ENCODE measurements at regions not wholly inside any gene's neighbourhood (a gene's known extent, or its start where the extent isn't known, plus 50 kb on each side); places are given as distances from the start of the nearest gene placed in this dataset.
"Not testable (repeated sequence)": the region's sequence is repeated elsewhere in the genome, so short reads cannot be mapped to it uniquely, and the experiment has no call there.

DNA sequence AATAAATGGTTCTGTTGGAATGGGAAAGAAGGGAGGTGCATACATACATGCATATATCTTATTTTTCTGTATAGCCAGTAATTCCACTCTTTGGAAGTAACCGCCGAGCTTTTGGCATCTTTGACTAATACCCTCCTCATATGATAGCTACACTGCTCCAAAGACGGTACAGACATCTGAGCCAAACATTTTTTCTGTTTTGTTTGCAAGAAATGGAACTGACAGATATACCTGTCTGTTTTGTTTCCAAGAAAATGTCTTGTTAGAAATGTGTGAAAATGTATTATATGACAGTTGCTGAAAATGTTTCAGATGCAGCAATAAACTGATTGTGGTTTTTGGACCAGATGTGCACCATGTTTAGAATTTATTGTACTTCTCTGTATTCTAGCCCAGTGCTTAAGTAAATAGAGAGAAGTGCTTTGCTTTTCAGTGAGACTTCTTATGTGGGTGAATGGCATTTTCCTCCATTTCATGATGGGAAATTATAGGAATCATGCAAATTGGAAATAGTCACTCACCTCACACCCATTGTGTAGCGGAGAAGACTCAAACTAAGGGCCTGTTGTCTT is 396.9 kb downstream of the KCNRG start:
- FAIRE-seq: no peak

DNA sequence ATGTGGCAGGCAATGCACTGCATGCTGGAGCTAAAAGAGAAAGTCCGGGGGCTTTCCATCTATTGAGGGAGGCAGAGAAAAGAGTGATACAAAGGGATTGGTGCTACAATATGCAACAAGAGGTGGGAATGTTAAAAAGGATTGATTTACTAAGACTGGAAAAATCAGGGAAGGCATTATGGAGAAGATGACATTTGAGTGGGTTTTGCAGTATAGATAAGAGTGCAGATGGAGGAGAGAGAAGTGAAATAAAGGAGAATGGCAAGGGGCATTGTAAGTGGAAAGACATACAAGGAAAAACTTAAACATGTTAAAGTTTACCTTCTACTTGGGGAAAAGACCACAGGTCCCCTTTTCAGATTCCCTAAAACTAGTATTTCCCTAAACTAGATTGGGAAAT is 399.4 kb downstream of the KCNRG start:
- DNase-seq (ENCODE audit: low spot score): no peak
- FAIRE-seq: no peak

More for the DNA sequence above, 396.9 kb downstream of the KCNRG start:
- no peak for DNase-seq (ENCODE audit: low spot score)

DNA sequence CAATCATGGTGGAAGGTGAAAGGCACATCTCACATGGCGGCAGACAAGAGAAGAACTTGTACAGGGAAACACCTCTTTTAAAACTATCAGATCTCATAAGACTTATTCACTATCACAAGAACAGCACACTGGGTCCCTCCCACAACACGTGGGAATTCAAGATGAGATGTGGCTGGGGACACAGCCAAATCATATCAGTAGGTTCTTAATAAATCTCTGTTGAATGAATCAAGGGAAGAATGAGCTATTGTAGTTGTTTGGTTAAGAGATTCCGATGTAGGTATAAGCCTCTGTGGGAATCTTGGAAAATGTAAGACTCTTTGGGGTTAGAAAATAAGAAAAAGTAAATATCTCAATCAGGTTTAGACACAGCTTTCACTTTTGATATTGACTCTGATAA is 400.2 kb downstream of the KCNRG start:
- DNase-seq (ENCODE audit: low spot score) (no peak), FAIRE-seq (no peak)

- no peak for FAIRE-seq
- no peak for DNase-seq (ENCODE audit: low spot score)
Measured at GRCh38 chr13:50417597-50417996, 402.4 kb downstream of the KCNRG start.

DNA sequence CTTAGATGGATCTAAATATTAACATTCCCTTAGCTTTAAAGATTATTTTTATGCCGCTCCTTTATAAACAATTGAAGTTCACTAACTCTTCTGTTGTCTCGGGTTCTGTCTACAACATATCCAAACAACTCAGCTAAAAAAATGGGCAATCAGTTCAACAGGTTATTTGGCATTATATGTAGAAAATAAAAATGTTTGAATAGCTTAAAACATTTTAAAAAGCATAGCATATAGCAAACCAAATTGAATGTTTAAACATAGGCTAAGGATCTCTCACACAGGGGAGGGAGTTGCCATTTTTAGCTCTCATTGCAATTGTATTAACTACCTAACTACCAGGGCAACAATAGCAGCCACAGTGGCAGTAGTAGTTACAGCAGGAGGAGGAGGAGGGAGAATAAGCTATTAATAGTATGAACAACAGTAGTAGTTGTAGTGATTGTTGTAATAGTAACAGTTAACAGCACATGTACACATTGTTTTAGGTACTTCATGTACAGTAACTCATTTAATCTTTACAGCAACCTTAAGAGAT is 404.2 kb downstream of the KCNRG start:
- FAIRE-seq (no peak), DNase-seq (ENCODE audit: low spot score) (no peak)

DNA sequence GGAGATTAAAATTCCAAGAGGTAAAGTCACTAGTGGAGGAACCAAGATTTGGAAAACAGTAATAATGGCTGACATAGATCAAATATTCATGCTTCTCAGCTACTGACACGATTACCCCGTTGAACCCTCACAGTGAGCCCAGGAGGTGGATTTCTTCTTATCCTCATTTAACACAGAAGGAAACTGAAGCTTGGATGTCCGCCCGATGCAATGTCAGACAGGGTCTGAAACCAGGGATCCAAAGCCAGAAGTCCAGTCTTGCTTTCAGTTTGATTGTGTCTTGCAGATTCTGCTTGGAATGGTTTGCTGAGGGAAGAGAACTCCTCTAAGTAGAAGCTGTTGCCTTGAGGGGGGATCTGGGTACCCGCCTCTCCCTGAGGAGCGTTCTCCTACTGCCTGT is 404.7 kb downstream of the KCNRG start:
- no peak for FAIRE-seq

DNA sequence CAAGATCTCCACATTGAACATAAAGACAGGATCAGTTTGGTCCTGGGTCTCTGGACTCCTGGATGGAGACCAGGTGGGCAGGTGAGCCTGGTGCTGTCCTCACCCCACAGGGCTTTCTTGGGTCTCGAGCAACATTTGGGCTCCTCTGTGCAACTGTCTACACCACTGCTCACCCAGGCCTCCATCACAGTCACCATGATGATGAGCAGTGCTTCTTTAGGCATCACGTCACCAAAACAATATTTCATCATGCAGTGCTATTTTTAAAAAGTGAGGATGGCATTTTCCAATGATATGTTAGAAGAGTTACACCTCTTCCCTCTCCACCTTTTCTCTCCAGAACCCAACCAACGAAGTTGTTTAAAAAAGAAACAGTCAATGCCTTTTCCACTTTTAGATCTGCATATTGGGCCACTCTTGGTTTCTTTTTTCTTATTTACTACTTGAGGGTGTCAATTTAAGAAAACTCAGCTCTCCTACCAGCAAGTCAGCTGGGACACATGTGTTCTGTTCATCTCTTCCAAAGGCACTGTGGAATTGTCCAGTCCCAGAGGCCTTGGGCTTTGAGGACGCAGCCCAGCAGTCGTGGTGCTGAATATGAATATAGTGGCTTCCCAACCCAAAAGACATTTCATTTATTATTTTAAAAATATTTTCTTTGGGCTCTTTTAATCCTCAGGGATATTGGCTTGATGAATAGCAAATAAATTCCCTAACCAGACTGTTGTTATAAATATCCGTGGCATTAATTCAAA is 405.7 kb downstream of the KCNRG start:
- DNase-seq (ENCODE audit: low spot score): no peak
- FAIRE-seq: no peak

More for the DNA sequence above, 404.7 kb downstream of the KCNRG start:
- DNase-seq (ENCODE audit: low spot score): no peak

GRCh38 chr13:50421473-50422130 is 406.4 kb downstream of the KCNRG start:
- peak; percentile 11 for FAIRE-seq
- peak; percentile 57 for DNase-seq (ENCODE audit: low spot score)

DNA sequence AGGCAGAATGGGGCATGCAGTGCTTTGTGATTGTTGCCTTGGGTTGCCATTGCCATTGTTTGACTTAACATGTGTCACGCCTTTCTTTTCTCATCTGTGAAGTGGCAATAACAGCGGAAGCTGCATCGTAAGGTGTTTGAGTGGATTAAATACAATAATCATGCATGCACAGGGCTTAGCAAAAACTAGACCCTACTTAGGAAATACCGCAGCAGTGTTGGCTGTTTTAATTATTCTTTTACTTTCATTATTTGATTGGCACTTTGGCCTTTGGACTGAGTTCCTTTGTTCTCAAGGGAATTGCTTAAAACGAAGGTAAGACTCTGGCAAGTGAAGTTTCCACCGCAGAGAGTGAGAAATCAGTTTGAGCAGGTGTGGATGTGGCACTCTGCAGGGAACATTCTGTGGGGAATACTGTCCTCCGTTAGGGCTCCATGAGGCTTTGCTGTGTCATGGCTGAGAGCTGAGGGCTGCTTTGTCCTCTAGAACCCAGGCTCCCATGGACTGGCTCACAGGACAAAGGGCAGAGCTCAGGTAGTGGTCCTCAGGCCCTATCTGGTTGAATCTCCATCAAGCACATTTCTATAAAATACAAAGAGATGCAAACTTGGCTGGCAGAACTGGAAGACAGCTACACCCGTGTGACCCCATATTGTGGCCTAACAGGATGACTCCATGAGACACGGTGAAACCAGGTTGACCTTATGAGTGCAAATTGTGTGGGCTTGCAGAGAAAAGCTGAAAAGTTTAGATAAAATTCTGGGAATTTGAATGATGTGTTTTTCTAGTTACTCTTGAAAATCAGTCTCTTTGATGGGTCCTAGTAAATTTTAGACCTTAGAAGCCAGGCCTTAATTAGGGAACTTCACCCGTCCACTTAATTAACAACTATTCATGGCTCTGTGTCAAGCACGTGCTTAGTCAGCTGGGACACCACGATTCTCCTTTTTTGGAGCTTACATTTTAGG is 407.2 kb downstream of the KCNRG start:
- DNase-seq (ENCODE audit: low spot score): no peak
- no peak for FAIRE-seq

GRCh38 chr13:50424993-50425392 is 409.7 kb downstream of the KCNRG start:
- FAIRE-seq (no peak), DNase-seq (ENCODE audit: low spot score) (no peak)

DNA sequence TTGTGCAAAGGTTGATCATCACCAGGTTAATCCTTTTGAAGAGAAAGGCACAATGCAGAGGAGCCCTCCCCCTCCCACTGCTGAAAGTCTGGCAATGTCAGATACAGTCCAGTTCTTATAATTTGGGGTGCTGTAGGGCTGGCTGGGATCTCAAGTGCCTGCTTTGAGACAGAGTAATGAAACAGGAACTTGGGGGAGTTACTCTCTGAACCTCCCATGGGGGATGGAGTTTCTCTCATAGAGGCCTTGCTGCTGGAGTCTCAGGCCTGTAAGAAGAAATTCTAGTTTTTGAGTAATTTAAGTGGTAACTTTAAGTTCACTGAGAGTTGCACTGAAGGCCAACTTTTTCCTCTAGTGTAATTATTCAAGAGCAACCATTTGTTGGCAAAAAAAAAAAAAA is 410.5 kb downstream of the KCNRG start:
- DNase-seq (ENCODE audit: low spot score) (no peak), FAIRE-seq (no peak)

- DNase-seq (ENCODE audit: low spot score): no peak
- no peak for FAIRE-seq
Measured at GRCh38 chr13:50426927-50427326, 411.7 kb downstream of the KCNRG start.

DNA sequence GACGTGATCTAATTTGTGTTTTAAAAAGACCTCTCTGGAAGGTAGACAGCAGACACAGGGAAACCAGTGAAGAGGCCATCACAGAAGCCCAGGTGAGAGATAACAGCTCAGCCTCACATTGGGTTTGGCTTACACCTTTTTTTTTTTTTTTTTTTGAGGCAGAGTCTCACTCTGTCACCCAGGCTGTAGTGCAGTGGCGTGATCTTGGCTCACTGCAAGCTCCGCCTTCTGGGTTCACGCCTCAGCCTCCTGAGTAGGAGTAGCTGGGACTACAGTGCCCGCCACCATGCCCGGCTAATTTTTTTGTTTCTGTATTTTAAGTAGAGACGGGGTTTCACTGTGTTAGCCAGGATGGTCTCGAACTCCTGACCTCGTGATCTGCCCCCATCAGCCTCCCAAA is 412.3 kb downstream of the KCNRG start:
- not testable (repeated sequence) for DNase-seq (ENCODE audit: low spot score); FAIRE-seq

GRCh38 chr13:50428183-50428877 is 413.1 kb downstream of the KCNRG start:
- DNase-seq (ENCODE audit: low spot score): no peak

GRCh38 chr13:50435011-50435410 is 408.5 kb downstream of the DLEU7 start:
- FAIRE-seq (no peak), DNase-seq (ENCODE audit: low spot score) (no peak)

More at GRCh38 chr13:50428183-50428877, 413.1 kb downstream of the KCNRG start:
- FAIRE-seq: no peak

GRCh38 chr13:50437252-50437651 is 406.2 kb downstream of the DLEU7 start:
- no peak for FAIRE-seq

DNA sequence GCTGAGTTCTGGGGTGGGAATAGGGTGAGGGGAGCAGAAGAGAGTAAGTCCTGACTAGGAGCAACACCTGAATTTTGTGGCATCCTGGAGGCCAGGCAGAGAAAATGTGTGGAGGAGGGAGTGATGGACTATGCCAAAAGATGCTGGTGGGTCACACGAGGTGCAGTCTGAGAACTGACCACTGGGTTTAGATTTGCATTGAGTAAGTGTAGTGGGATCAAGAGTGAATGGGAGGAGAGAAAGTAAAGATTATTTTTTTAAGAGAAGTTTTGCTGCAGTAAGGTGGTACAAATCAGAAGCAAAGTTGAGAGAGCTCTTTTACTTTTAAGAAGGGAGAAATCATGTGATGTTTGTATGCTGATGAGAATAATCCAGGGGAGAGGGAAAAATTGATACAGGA is 405.1 kb downstream of the DLEU7 start:
- no peak for FAIRE-seq

More at GRCh38 chr13:50437252-50437651, 406.2 kb downstream of the DLEU7 start:
- DNase-seq (ENCODE audit: low spot score): no peak

DNA sequence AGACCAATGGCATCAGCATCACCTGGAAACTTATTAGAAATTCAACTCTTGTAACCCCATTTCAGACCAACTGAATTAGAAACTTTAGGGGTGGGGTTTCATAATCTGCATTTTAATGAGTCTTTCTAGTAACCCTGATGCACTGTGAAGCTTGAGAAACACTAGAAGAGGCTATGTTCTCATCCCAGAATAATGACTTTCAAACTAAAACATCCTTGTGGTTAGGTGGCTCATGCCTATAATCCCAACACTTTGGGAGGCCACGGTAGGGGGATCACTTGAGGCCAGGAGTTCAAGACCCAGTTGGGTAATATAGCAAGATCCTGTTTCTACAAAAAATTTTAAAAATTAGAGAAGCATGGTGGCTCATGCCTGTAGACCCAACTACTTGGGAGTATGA is 402.4 kb downstream of the DLEU7 start:
- DNase-seq (ENCODE audit: low spot score): no peak
- FAIRE-seq: no peak

More for the DNA sequence above, 405.1 kb downstream of the DLEU7 start:
- DNase-seq (ENCODE audit: low spot score): no peak

DNA sequence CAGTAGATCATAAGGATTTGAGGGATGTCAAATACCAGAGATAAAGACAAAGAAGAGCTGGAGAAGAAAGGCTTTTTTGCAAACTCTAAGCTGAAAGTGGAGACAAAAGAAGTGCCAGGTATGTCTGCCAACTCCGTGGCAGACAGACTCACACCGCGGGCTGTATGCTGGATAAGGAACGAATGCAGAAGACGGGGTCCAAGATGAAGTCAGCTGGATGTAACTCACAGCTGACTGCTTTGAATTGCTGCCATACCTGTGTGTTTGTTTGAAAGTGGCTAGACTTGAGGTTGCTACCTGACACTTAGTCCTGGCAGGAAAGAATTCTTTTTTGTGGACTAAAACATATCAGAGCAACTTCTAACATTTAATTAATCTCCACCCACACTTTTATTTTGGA is 398.8 kb downstream of the DLEU7 start:
- DNase-seq (ENCODE audit: low spot score): no peak
- no peak for FAIRE-seq

- FAIRE-seq: no peak
- DNase-seq (ENCODE audit: low spot score): no peak
Measured at GRCh38 chr13:50446611-50447010, 396.9 kb downstream of the DLEU7 start.
